AG09309 (cell line): ENCODE measurements at regions not wholly inside any gene's neighbourhood (a gene's known extent, or its start where the extent isn't known, plus 50 kb on each side); places are given as distances from the start of the nearest gene placed in this dataset.
"Not testable (repeated sequence)": the region's sequence is repeated elsewhere in the genome, so short reads cannot be mapped to it uniquely, and the experiment has no call there.

ENCODE experiments used
- DNase-seq: peaks from one replicate; pipeline ENCODE4 v3.0.0-alpha.2; 2010; ENCODE audit warnings: low read depth
- H3K4me3 ChIP-seq: 2 replicates; pipeline ENCODE4 v1.5.1; 2011; ENCODE audit warnings: mild to moderate bottlenecking, low read depth, low read length, moderate library complexity; ENCODE audit not compliant: control insufficient read depth

DNA sequence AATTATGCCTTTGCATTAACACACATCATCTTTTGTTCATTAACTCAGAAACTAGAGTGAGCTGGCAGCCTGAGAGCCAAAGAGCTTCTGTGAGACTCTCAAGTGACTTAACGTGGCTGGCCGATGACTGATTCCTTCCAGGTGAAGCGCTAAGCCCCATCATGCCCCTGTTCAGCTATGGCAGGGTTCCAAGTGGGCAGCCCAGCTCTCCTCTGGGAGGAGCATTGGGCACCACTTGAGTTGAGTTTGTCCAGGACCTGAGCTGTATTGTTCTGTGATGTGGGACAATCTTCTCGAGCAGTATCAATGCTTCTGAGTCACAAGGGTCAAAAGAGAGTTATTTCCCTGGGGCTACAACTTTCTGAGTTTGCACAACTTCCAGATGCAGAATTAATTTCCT, 53.3 kb upstream of the DPP6 start:
- H3K4me3 ChIP-seq, DNase-seq: not testable (repeated sequence)
